Neural progenitor cell (in vitro differentiated cells): ENCODE measurements at regions not wholly inside any gene's neighbourhood (a gene's known extent, or its start where the extent isn't known, plus 50 kb on each side); places are given as distances from the start of the nearest gene placed in this dataset.

Source experiments
- DNase-seq: peaks from one replicate; pipeline ENCODE4 v3.0.0-alpha.2; 2016; ENCODE audit warnings: low spot score
- H2AFZ ChIP-seq: fragments of 200-600 bp; sonication (generic); replicated peaks from 2 replicates; pipeline ENCODE4 v1.6.1; 2016; ENCODE audit warnings: antibody characterized with exemption
- H3F3A ChIP-seq: fragments of 200-600 bp; sonication (generic); 2 replicates; pipeline ENCODE4 v1.6.1; 2016; ENCODE audit warnings: antibody characterized with exemption, low read depth
- H3K27ac ChIP-seq: fragments of 200-600 bp; sonication (generic); 2 replicates; pipeline ENCODE4 v1.5.1; 2016; ENCODE audit warnings: mild to moderate bottlenecking
- H3K27me3 ChIP-seq: fragments of 200-600 bp; sonication (generic); 2 replicates; pipeline ENCODE4 v1.6.1; 2016; ENCODE audit warnings: mild to moderate bottlenecking, moderate library complexity
- H3K36me3 ChIP-seq: fragments of 200-600 bp; sonication (generic); 2 replicates; pipeline ENCODE4 v1.5.1; 2016
- H3K4me1 ChIP-seq: fragments of 200-600 bp; sonication (generic); 2 replicates; pipeline ENCODE4 v1.6.1; 2016; ENCODE audit warnings: mixed run types
- H3K4me2 ChIP-seq: fragments of 200-600 bp; sonication (generic); 2 replicates; pipeline ENCODE4 v1.6.1; 2016
- H3K4me3 ChIP-seq: fragments of 200-600 bp; sonication (generic); 2 replicates; pipeline ENCODE4 v1.5.1; 2016
- H3K79me2 ChIP-seq: fragments of 200-600 bp; sonication (generic); 2 replicates; pipeline ENCODE4 v1.6.1; 2016; ENCODE audit warnings: low read depth
- H3K9ac ChIP-seq: fragments of 200-600 bp; sonication (generic); 2 replicates; pipeline ENCODE4 v1.6.1; 2016
- H3K9me3 ChIP-seq: fragments of 200-600 bp; sonication (generic); 2 replicates; pipeline ENCODE4 v1.5.1; 2016; ENCODE audit warnings: low read depth
- H4K20me1 ChIP-seq: fragments of 200-600 bp; sonication (generic); 2 replicates; pipeline ENCODE4 v1.6.1; 2016; ENCODE audit warnings: low read depth
- H3K27ac Mint-ChIP-seq: 3 replicates; pipeline ENCODE4 v1.8.0; 2021; ENCODE audit warnings: mixed read lengths
- H3K27me3 Mint-ChIP-seq: 2 replicates; pipeline ENCODE4 v1.8.0; 2022; ENCODE audit warnings: low read depth, mild to moderate bottlenecking, inconsistent platforms, moderate library complexity, mixed read lengths; ENCODE audit not compliant: insufficient read depth
- H3K36me3 Mint-ChIP-seq: 3 replicates; pipeline ENCODE4 v1.8.0; 2021; ENCODE audit warnings: mixed read lengths
- H3K4me1 Mint-ChIP-seq: 3 replicates; pipeline ENCODE4 v1.8.0; 2021; ENCODE audit warnings: mixed read lengths
- H3K4me3 Mint-ChIP-seq: 3 replicates; pipeline ENCODE4 v1.8.0; 2021; ENCODE audit warnings: mild to moderate bottlenecking, moderate library complexity, mixed read lengths
- H3K9me3 Mint-ChIP-seq: 3 replicates; pipeline ENCODE4 v1.8.0; 2020; ENCODE audit warnings: mixed read lengths
- EZH2 ChIP-seq: fragments of 200-600 bp; sonication (generic); IDR thresholded peaks from 2 replicates; pipeline ENCODE4 v1.6.1; 2017; ENCODE audit warnings: antibody characterized with exemption, mild to moderate bottlenecking, moderate library complexity
- EZH2phosphoT487 ChIP-seq: fragments of 200-600 bp; sonication (generic); IDR thresholded peaks from 2 replicates; pipeline ENCODE4 v1.6.1; 2017; ENCODE audit warnings: antibody characterized with exemption
- TF ChIP-seq, protein P1 (sequence below): fragments of 200-600 bp; sonication (generic); IDR thresholded peaks from 2 replicates; pipeline ENCODE4 v1.5.1; 2017; ENCODE audit warnings: antibody characterized with exemption, mild to moderate bottlenecking

DNA sequence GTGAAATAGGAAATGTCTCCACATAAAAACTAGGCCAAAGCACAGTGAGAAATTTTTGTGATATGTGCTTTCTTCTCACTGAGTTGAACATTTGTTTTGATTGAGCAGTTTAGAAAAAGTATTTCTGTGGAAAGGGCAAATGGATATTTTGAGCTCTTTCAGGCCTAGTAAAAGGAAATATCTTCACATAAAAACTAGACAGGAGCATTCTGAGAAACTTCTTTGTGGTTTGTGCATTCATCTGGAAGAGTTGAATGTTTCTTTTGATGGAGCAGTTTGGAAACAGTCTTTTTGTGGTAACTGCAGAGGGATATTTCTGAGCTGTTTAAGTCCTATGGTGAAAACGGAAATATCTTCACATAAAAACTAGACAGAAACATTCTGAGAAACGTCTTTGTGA is 582.7 kb upstream of the ALG10B start:
- Histone ChIP-seq H3K79me2 (no peaks in the 10 kb centered on the region), H3K4me1 (no peaks in the 10 kb centered on the region), H3K36me3 (no peaks in the 10 kb centered on the region), H2AFZ (no peak overlapping the region), H3K27me3 (no peaks in the 10 kb centered on the region), H3K27ac (no peak overlapping the region), H3K4me2 (no peak overlapping the region), H3K9ac (no peak overlapping the region), H3K9me3 (peaks cover 39% of the 10 kb centered on the region), H3K4me3 (no peak overlapping the region), H4K20me1 (no peaks in the 10 kb centered on the region), H3F3A (no peaks in the 10 kb centered on the region)
- no peaks in the 10 kb centered on the region for H3K4me1 Mint-ChIP-seq
- no peaks in the 10 kb centered on the region for H3K27me3 Mint-ChIP-seq
- no peak overlapping the region for H3K27ac Mint-ChIP-seq
- H3K4me3 Mint-ChIP-seq: no peak overlapping the region
- no peak for DNase-seq
- H3K36me3 Mint-ChIP-seq: no peaks in the 10 kb centered on the region
- TF ChIP-seq EZH2 (no peak), EZH2phosphoT487 (no peak)
- TF ChIP-seq, protein P1, sequence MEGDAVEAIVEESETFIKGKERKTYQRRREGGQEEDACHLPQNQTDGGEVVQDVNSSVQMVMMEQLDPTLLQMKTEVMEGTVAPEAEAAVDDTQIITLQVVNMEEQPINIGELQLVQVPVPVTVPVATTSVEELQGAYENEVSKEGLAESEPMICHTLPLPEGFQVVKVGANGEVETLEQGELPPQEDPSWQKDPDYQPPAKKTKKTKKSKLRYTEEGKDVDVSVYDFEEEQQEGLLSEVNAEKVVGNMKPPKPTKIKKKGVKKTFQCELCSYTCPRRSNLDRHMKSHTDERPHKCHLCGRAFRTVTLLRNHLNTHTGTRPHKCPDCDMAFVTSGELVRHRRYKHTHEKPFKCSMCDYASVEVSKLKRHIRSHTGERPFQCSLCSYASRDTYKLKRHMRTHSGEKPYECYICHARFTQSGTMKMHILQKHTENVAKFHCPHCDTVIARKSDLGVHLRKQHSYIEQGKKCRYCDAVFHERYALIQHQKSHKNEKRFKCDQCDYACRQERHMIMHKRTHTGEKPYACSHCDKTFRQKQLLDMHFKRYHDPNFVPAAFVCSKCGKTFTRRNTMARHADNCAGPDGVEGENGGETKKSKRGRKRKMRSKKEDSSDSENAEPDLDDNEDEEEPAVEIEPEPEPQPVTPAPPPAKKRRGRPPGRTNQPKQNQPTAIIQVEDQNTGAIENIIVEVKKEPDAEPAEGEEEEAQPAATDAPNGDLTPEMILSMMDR: no peak
- H3K9me3 Mint-ChIP-seq: peaks cover 31% of the 10 kb centered on the region
